CD4-positive, alpha-beta T cell (primary cell): ENCODE measurements at regions not wholly inside any gene's neighbourhood (a gene's known extent, or its start where the extent isn't known, plus 50 kb on each side); places are given as distances from the start of the nearest gene placed in this dataset.

Source experiments
- ATAC-seq: fragments of 200-7000 bp; cut with Tn5 transposase; one replicate; pipeline ENCODE4 v1.10.0; 2022; ENCODE audit warnings: mild to moderate bottlenecking; ENCODE audit not compliant: poor library complexity
- CTCF ChIA-PET: fragments of 350-600 bp; sonication (Branson Sonifier 250); formaldehyde crosslinking; loops from one replicate; lab custom pipeline; 2021; ENCODE audit warnings: antibody characterized with exemption, inconsistent platforms; lab: Charles Lee
- POLR2A ChIA-PET: fragments of 350-600 bp; sonication (Branson Sonifier 250); formaldehyde crosslinking; loops from one replicate; lab custom pipeline; 2021; ENCODE audit warnings: antibody characterized with exemption, inconsistent platforms; lab: Charles Lee
- DNase-seq, 14 experiments: peaks; one replicate each; pipeline ENCODE4 v3.0.0-alpha.2; 2013 to 2020; ENCODE audit warnings: mixed read lengths in 2 of 14
- H3K27ac ChIP-seq, 2 donors: one replicate each; pipeline versions ENCODE4 v1.5.1 to v1.7.0; 2013; ENCODE audit warnings: low read length in 2 of 2, low read depth in 1 of 2, mild to moderate bottlenecking in 1 of 2
- H3K27me3 ChIP-seq, 2 experiments: 1 replicate in 1 of 2; 2 replicates in 1 of 2; pipeline versions ENCODE4 v1.6.1 to v1.7.0; 2013; ENCODE audit warnings: low read length in 2 of 2, control low read depth in 1 of 2, mild to moderate bottlenecking in 1 of 2, moderate library complexity in 1 of 2; ENCODE audit not compliant: insufficient read depth in 2 of 2, control insufficient read depth in 1 of 2
- H3K36me3 ChIP-seq: one replicate; pipeline ENCODE4 v1.6.1; 2013; ENCODE audit warnings: low read length, control low read depth; ENCODE audit not compliant: insufficient read depth
- H3K4me1 ChIP-seq: one replicate; pipeline ENCODE4 v1.6.1; 2013; ENCODE audit warnings: low read length, control low read depth; ENCODE audit not compliant: insufficient read depth
- H3K4me3 ChIP-seq: one replicate; pipeline ENCODE4 v1.5.1; 2013; ENCODE audit warnings: mild to moderate bottlenecking, low read length, moderate library complexity
- H3K9me3 ChIP-seq, 2 experiments: 1 replicate in 1 of 2; 2 replicates in 1 of 2; pipeline versions ENCODE4 v1.6.1 to v1.7.0; 2013; ENCODE audit warnings: low read length in 2 of 2, mild to moderate bottlenecking in 2 of 2, control low read depth in 1 of 2, moderate library complexity in 1 of 2; ENCODE audit not compliant: control insufficient read depth in 1 of 2, insufficient read depth in 1 of 2
- H3K27ac Mint-ChIP-seq: one replicate; pipeline ENCODE4 v1.8.0; 2020; ENCODE audit warnings: mixed read lengths
- H3K27me3 Mint-ChIP-seq: one replicate; pipeline ENCODE4 v1.8.0; 2021; ENCODE audit warnings: mixed read lengths
- H3K36me3 Mint-ChIP-seq: one replicate; pipeline ENCODE4 v1.8.0; 2021; ENCODE audit warnings: low read depth, mixed read lengths
- H3K4me1 Mint-ChIP-seq: one replicate; pipeline ENCODE4 v1.8.0; 2021; ENCODE audit warnings: low read depth, mixed read lengths
- H3K4me3 Mint-ChIP-seq: one replicate; pipeline ENCODE4 v1.8.0; 2020; ENCODE audit warnings: mild to moderate bottlenecking, mixed read lengths
- H3K9me3 Mint-ChIP-seq: one replicate; pipeline ENCODE4 v1.8.0; 2020; ENCODE audit warnings: mixed read lengths
- CTCF ChIP-seq: fragments of 200-600 bp; IDR thresholded peaks from one replicate; pipeline ENCODE4 v1.8.0; 2022; ENCODE audit warnings: antibody characterized with exemption, mild to moderate bottlenecking
- intact Hi-C, 2 experiments: fragments of 100-400 bp; cut with DNase I in 1 of 2; cut with micrococcal nuclease in 1 of 2; formaldehyde crosslinking; loops; one replicate each; pipeline versions ENCODE4 v1.15.1 to v1.9.0; 2023 to 2025; cut with DNase I, micrococcal nuclease

GRCh38 chr18:60996822-60997221 lies 336.4 kb upstream of the CDH20 start:
- Mint-ChIP-seq H3K9me3 (peaks cover 5% of the 10 kb centered on the region), H3K36me3 (no peaks in the 10 kb centered on the region), H3K27me3 (no peaks in the 10 kb centered on the region), H3K4me1 (no peaks in the 10 kb centered on the region), H3K4me3 (no peak overlapping the region), H3K27ac (no peak overlapping the region)
- no peak overlapping the region for H3K4me3 ChIP-seq
- ATAC-seq (no peak), DNase-seq (no peak)
- ChIA-PET POLR2A (no interaction called here), CTCF (no interaction called here)
- no peaks in the 10 kb centered on the region for H3K27me3 ChIP-seq
- no peaks in the 10 kb centered on the region for H3K4me1 ChIP-seq
- H3K9me3 ChIP-seq = peaks cover 0 to 8% of the 10 kb centered on the region in 2 experiments
- intact Hi-C loops = no loop called here
- no peak overlapping the region for H3K27ac ChIP-seq
- TF ChIP-seq CTCF = no peak
- no peaks in the 10 kb centered on the region for H3K36me3 ChIP-seq

GRCh38 chr18:61001138-61001537 lies 332.1 kb upstream of the CDH20 start:
- H3K9me3 ChIP-seq = peaks cover 0 to 9% of the 10 kb centered on the region in 2 experiments
- ATAC-seq = no peak
- H3K36me3 Mint-ChIP-seq = no peaks in the 10 kb centered on the region

GRCh38 chr18:61006687-61007224 lies 326.5 kb upstream of the CDH20 start:
- ATAC-seq = no peak
- no peaks in the 10 kb centered on the region for H3K27me3 Mint-ChIP-seq
- ChIA-PET CTCF (no interaction called here), POLR2A (no interaction called here)
- no peak overlapping the region for H3K4me3 Mint-ChIP-seq
- intact Hi-C loops = no loop called here
- no peak overlapping the region for H3K27ac Mint-ChIP-seq
- DNase-seq = no peak
- no peak overlapping the region for H3K4me3 ChIP-seq
- no peaks in the 10 kb centered on the region for H3K36me3 ChIP-seq
- no peaks in the 10 kb centered on the region for H3K9me3 Mint-ChIP-seq
- TF ChIP-seq CTCF = no peak
- H3K36me3 Mint-ChIP-seq = no peaks in the 10 kb centered on the region
- H3K4me1 ChIP-seq = no peaks in the 10 kb centered on the region
- peaks cover 0 to 5% of the 10 kb centered on the region in 2 experiments for H3K9me3 ChIP-seq
- no peak overlapping the region for H3K27ac ChIP-seq
- no peaks in the 10 kb centered on the region for H3K27me3 ChIP-seq
- H3K4me1 Mint-ChIP-seq = no peaks in the 10 kb centered on the region

More at GRCh38 chr18:61001138-61001537, 332.1 kb upstream of the CDH20 start:
- Mint-ChIP-seq H3K9me3 (peaks cover 5% of the 10 kb centered on the region), H3K27me3 (no peaks in the 10 kb centered on the region), H3K4me1 (no peaks in the 10 kb centered on the region), H3K27ac (no peak overlapping the region), H3K4me3 (no peak overlapping the region)
- DNase-seq = no peak
- Histone ChIP-seq H3K27ac (no peak overlapping the region), H3K4me1 (no peaks in the 10 kb centered on the region), H3K36me3 (no peaks in the 10 kb centered on the region), H3K27me3 (no peaks in the 10 kb centered on the region), H3K4me3 (no peak overlapping the region)
- intact Hi-C loops = no loop called here
- POLR2A ChIA-PET = no interaction called here
- CTCF ChIA-PET = no interaction called here
- TF ChIP-seq CTCF = no peak
